BE2C (cell line): ENCODE measurements at regions not wholly inside any gene's neighbourhood (a gene's known extent, or its start where the extent isn't known, plus 50 kb on each side); places are given as distances from the start of the nearest gene placed in this dataset.

Experiments
- DNase-seq: peaks from one replicate; pipeline ENCODE4 v3.0.0-alpha.2; 2020
- H3K27me3 ChIP-seq: fragments of 250-450 bp; sonication (Bioruptor Pico); 2 replicates; pipeline ENCODE4 v1.5.1; 2020; ENCODE audit warnings: mild to moderate bottlenecking
- H3K36me3 ChIP-seq: fragments of 250-450 bp; sonication (Bioruptor Pico); 2 replicates; pipeline ENCODE4 v1.5.1; 2020; ENCODE audit warnings: mild to moderate bottlenecking
- H3K4me1 ChIP-seq: fragments of 250-450 bp; sonication (Bioruptor Pico); 2 replicates; pipeline ENCODE4 v1.5.1; 2020
- H3K4me3 ChIP-seq: 2 replicates; pipeline ENCODE4 v1.5.1; 2011; ENCODE audit warnings: low read depth, low read length
- H3K9me3 ChIP-seq: fragments of 250-450 bp; sonication (Bioruptor Pico); 2 replicates; pipeline ENCODE4 v1.5.1; 2020
- CTCF ChIP-seq: IDR thresholded peaks from 2 replicates; pipeline ENCODE4 v1.5.1; 2012; ENCODE audit warnings: mild to moderate bottlenecking, low read depth, low read length

GRCh38 chr12:127260999-127261398 is 1006.0 kb upstream of the TMEM132C start:
- DNase-seq, result no peak
- H3K36me3 ChIP-seq, result no peaks in the 10 kb centered on the region
- no peaks in the 10 kb centered on the region for H3K4me1 ChIP-seq
- no peak overlapping the region for H3K4me3 ChIP-seq
- H3K27me3 ChIP-seq, result no peaks in the 10 kb centered on the region
- TF ChIP-seq CTCF, result no peak
- H3K9me3 ChIP-seq, result no peaks in the 10 kb centered on the region

GRCh38 chr12:127262615-127263014 is 1004.4 kb upstream of the TMEM132C start:
- Histone ChIP-seq H3K27me3 (no peaks in the 10 kb centered on the region), H3K4me1 (no peaks in the 10 kb centered on the region), H3K9me3 (no peaks in the 10 kb centered on the region), H3K36me3 (no peaks in the 10 kb centered on the region), H3K4me3 (no peak overlapping the region)
- DNase-seq, result no peak
- TF ChIP-seq CTCF, result no peak

- H3K36me3 ChIP-seq, result no peaks in the 10 kb centered on the region
- H3K27me3 ChIP-seq, result no peaks in the 10 kb centered on the region
- no peaks in the 10 kb centered on the region for H3K9me3 ChIP-seq
- DNase-seq, result no peak
- no peak overlapping the region for H3K4me3 ChIP-seq
- no peak for TF ChIP-seq CTCF
- no peaks in the 10 kb centered on the region for H3K4me1 ChIP-seq
Observed at GRCh38 chr12:127263621-127264020, 1003.3 kb upstream of the TMEM132C start.

GRCh38 chr12:127267128-127267527 is 999.8 kb upstream of the TMEM132C start:
- H3K4me3 ChIP-seq, result no peak overlapping the region
- no peaks in the 10 kb centered on the region for H3K27me3 ChIP-seq
- H3K36me3 ChIP-seq, result no peaks in the 10 kb centered on the region
- no peaks in the 10 kb centered on the region for H3K4me1 ChIP-seq
- TF ChIP-seq CTCF, result no peak
- no peak for DNase-seq
- no peaks in the 10 kb centered on the region for H3K9me3 ChIP-seq

- Histone ChIP-seq H3K36me3 (no peaks in the 10 kb centered on the region), H3K27me3 (no peaks in the 10 kb centered on the region), H3K4me1 (no peaks in the 10 kb centered on the region), H3K4me3 (no peak overlapping the region), H3K9me3 (no peaks in the 10 kb centered on the region)
- no peak for DNase-seq
- no peak for TF ChIP-seq CTCF
Observed at GRCh38 chr12:127268213-127268612, 998.8 kb upstream of the TMEM132C start.

GRCh38 chr12:127268706-127269425 is 998.1 kb upstream of the TMEM132C start:
- DNase-seq, result no peak
- Histone ChIP-seq H3K9me3 (no peaks in the 10 kb centered on the region), H3K36me3 (no peaks in the 10 kb centered on the region), H3K4me3 (no peak overlapping the region), H3K4me1 (no peaks in the 10 kb centered on the region), H3K27me3 (no peaks in the 10 kb centered on the region)
- TF ChIP-seq CTCF, result no peak
